ENCODE measurements at regions not wholly inside any gene's neighbourhood (a gene's known extent, or its start where the extent isn't known, plus 50 kb on each side); places are given as distances from the start of the nearest gene placed in this dataset.

DNA sequence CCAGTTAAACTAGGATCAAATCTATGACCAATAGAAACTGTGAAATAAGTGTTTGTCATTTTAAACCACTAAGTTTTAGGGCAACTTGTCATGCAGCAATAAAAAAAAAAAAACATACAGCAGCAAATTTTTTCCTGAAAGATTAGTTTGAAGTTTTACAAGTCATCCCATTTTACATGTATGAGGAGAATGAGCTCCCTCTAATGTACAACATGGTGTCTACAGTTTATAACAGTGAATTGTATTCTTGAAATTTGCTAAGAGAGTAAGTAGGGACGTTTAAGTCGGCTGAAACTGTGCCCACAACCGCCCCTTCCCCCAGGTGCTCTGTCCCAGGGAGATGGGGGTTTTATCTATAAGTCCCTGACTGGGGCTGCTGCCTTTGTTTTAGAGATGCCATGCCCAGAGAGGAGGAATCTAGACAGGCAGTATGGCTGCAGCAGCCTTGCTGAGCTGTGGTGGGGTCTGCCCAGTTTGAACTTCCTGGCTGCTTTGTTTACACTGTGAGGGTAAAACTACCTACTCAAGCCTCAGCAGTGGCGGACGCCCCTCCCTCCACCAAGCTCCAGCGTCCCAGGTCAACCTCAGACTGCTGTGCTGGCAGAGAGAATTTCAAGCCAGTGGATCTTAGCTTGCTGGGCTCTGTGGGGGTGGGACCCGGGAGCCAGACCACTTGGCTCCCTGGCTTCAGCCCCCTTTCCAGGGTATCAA lies 499.3 kb upstream of the CT83 start:
- TF ChIP-seq, protein P1, sequence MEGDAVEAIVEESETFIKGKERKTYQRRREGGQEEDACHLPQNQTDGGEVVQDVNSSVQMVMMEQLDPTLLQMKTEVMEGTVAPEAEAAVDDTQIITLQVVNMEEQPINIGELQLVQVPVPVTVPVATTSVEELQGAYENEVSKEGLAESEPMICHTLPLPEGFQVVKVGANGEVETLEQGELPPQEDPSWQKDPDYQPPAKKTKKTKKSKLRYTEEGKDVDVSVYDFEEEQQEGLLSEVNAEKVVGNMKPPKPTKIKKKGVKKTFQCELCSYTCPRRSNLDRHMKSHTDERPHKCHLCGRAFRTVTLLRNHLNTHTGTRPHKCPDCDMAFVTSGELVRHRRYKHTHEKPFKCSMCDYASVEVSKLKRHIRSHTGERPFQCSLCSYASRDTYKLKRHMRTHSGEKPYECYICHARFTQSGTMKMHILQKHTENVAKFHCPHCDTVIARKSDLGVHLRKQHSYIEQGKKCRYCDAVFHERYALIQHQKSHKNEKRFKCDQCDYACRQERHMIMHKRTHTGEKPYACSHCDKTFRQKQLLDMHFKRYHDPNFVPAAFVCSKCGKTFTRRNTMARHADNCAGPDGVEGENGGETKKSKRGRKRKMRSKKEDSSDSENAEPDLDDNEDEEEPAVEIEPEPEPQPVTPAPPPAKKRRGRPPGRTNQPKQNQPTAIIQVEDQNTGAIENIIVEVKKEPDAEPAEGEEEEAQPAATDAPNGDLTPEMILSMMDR (IDR thresholded peaks at IDR 0.05) = no peak
- TF ChIP-seq POLR2A (IDR thresholded peaks at IDR 0.05) (no peak), EP300 (IDR thresholded peaks at IDR 0.05) (no peak)
